Stimulated activated CD4-positive, alpha-beta T cell treated with anti-CD3 and anti-CD28 coated beads, Interleukin-12 subunit alpha, Interleukin-12 subunit beta, amount 100 ng/mL, for 4 hours (primary cell): ENCODE measurements at regions not wholly inside any gene's neighbourhood (a gene's known extent, or its start where the extent isn't known, plus 50 kb on each side); places are given as distances from the start of the nearest gene placed in this dataset.
"Not testable (repeated sequence)": the region's sequence is repeated elsewhere in the genome, so short reads cannot be mapped to it uniquely, and the experiment has no call there.

Experiments
- DNase-seq: peaks from one replicate; pipeline ENCODE4 v3.0.0-alpha.2; 2020

DNA sequence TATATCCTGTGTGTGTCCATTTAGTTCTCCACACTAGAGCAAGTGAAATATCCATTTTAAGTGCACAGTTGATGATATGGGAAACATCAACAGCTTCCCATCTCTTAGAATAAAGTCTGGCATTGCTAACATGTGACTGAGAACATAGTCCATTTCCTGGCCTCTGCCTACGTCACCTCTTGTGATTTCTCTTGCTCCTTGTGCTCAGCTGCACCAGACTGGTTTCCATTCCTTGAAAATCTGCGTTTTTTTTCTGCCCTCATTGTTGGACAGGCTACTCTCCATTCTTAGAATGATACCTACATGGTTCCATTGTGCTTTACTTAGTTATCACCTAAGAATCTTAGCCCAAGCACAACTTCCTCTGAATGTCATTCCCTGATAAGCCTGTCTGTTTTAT, 851.2 kb upstream of the ID2 start:
- no peak for DNase-seq

DNA sequence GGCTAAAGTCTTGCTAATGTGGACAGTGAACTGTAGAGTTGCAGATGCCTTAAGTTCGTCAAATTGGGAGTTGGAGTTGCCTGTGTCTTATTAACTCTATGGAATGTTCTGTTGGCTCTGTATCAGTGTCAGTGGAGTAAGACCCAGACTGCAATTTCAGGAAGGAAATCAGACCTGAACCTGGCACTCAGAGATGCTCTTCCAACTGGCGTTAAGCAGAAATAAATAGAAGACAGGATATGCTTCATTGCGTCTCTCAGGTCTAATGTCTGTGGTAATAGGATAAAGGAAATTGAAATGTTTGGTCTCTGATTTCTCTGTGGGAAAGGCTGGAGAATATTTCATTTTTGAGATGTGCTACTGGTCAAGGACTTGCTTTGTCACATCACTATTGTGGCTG, 846.7 kb upstream of the ID2 start:
- no peak for DNase-seq

- no peak for DNase-seq
Observed at GRCh38 chr2:7835693-7836680, 845.9 kb upstream of the ID2 start.

- no peak for DNase-seq
Observed at GRCh38 chr2:7837237-7837760, 844.6 kb upstream of the ID2 start.

GRCh38 chr2:7838669-7839068, 843.2 kb upstream of the ID2 start:
- DNase-seq = no peak

DNA sequence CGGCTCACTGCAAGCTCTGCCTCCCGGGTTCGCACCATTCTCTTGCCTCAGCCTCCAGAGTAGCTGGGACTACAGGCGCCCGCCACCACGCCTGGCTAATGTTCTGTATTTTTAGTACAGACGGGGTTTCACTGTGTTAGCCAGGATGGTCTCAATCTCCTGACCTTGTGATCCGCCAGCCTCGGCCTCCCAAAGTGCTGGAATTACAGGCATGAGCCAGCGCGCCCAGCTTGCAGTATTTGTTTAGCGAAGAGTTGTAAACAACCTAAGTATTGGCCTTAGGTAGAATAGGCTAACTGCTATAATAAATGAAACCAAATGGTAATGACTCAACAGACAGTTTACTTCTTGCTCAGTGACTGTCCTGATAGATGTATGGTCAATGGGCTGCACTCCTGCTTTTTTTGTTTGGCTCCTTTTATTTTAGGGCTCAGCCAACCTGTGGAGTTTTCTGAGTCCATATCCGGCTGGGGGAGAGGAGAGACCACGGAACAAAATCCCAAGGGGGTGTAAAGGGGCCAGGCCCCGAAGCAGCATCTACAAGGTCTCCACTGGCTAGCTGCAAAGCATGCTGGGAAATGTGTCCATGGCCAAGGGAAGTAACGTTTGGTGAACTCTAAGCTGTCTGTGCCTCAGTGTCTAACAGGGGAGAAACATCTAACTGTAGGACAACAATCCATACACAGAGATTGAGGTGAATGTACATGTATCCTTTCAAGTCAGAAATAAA, 841.0 kb upstream of the ID2 start:
- no peak for DNase-seq

DNA sequence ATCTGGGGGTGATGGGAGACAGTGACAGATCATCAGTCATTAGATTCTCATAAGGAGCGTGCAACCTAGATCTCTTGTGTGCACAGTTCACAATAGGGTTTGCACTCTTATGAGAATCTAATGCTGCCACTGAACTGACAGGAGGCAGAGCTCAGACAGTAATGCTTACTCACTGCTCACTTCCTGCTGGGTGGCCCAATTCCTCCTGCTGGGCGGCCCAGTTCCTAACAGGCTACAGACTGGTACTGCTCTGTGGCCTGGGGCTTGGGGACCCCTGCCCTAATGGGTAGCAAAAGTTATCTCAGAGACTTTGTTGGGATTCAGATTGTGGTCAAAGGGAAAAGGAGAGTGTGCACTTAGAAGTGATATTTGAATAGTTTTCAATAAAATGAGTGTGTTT, 840.1 kb upstream of the ID2 start:
- no peak for DNase-seq

DNA sequence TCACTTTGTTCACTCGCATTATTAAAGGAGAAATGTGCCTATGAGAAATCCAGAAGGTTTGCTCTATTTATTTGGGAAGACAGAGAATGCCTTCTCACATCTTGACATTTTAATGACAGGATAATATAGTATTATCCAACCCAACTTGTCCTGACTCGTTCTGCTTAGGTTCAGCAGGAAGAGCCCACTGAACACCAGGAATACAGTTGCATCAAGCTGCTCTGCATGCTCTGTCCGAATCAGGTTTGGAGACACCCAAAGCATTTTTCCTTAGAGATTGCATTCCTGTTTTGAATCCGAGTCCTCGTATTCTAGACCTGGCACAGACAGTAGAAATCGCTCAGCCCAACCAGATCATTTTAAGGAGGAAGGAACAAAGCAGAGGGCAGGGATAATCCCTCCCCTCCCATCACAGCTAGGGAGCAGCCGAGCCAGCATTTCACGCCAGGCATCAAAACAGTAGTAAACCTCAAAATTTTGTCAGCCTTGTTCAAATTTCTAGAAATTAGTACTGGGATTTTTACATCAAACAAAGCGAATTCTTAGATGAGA, 837.4 kb upstream of the ID2 start:
- no peak for DNase-seq

GRCh38 chr2:7845332-7845731, 836.5 kb upstream of the ID2 start:
- DNase-seq = no peak

DNA sequence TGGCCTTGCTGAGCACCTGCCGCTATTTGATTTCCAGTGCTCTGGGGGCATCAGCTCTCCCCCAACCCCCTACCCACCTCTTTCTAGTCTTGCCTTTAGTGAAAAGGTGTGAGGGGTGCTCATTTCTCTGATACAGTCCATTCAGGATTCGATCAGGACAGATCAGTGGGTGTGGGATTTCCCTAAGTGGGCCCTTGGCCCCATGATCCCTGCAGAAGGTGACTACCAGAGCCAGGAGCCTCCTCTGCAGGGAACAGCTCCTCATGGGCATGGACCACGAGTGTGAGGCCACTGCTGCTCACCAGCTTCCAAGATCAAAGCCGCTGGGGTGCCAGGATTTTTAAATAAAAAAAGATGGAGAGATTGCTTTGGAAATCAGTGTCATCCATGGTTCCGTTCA, 835.2 kb upstream of the ID2 start:
- no peak for DNase-seq

- DNase-seq = no peak
Observed at GRCh38 chr2:7847321-7847720, 834.5 kb upstream of the ID2 start.

DNA sequence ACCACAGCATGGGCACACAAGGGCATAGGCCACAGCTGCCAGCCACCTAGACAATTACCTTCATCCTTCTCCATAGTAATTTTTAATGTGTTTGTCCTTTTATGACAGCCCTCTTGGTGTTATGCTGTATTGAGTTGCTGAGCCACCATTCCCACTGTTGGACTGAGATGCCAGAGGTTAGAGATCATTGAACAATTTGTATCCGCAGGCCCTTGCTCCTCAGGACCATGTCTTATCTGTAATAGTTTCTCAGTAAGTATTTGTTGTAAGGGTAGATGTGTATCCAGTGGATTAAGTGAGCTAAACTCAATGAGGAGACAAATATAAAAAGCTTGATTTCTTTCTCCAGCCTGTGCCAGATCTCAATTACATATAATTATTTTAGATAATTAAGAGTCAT, 832.8 kb upstream of the ID2 start:
- DNase-seq = no peak

DNA sequence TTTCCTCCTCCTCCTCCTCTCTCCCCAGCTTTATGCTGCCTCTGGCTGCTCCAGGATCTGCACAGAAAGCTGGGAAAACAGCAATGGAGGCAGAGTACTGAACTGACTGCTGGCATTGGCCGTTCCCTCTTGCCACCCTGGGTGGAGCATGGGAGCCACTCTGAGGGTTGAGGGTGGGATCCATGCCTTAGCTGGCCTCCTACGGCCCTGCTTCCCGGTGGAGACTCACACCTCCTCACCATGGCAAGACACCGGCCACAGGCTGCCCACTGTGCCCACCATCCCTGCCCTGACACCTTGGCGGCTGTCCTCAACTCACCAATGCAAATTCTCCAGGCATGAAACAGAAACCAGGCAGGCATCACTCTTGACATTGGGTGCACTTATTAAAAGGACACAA, 832.3 kb upstream of the ID2 start:
- no peak for DNase-seq

DNA sequence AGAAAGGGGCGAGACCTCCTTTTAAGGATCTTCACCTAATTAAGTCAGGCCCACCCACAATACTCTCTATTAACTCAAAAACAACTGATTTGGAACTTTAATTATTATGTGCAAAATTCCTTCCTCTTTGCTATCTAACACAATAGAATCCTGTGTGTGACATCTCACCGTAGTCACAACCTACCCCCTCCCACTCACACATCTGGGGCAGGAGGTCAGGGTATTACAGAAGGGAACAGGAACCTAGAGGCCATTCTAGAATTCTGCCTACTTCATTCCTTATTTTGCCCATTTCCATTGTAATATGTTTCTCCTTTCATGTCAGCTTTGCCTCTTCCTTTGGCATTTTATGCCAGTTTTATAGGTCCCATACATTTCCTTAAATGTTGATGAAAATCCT, 829.3 kb upstream of the ID2 start:
- DNase-seq = no peak

DNA sequence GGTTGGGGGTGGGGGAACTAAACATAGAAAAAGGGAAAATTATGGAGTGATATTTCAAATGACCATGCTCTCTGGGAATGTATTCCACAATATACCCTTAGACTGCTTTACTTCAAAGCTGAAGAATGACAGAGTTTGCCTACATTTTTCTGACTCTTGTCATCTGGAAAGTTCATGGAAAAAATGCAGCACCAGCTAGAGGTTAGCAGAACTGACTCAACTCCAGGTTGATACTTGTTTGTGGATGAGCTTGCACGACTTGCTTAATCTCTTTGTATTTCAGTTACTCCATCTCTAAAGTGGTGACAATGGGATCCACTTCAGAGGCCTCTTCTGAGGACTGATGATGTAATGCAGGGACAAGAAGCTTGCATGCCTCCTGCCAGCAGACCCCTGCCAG, 824.0 kb upstream of the ID2 start:
- DNase-seq = no peak

- no peak for DNase-seq
Observed at GRCh38 chr2:7858624-7859023, 823.2 kb upstream of the ID2 start.

DNA sequence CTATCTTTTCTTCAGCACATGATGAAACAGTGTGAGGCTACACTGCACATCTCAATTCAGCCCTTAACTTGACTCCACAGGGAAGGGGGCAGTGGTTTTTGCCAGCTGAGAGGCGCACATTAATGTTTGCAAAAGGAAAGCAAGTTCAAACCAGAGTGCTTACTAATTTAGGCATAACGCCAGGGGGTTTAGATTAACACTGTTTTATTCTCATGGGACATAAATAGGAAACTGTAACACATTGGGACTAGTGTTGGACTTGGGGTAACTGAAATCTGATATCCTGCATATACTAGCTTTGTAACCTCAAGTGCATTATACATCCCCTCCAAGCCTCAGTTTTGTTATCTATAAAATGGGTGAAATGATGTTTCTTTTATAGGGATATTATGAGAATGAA, 821.2 kb upstream of the ID2 start:
- DNase-seq = no peak

- no peak for DNase-seq
Observed at GRCh38 chr2:7861910-7862702, 819.8 kb upstream of the ID2 start.

GRCh38 chr2:7866104-7866503, 815.8 kb upstream of the ID2 start:
- no peak for DNase-seq

DNA sequence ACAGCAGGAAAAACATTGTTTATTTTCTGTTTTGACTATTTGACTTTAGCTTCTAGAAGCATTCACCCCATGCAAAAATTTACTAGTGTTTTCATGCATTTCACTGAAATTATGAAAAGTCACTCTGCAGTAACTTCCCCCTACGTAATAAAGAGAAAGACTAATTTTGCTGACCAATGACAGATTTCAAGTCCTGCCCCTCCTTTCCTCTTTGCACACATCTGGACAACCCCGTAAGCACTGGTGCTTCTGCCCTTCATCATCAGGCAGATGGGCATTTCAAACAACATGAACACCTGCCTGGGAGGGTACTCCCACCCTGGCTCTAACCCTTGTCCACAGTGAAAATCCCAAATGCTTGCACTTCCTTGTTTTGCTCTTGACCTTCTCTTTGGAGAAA, 815.0 kb upstream of the ID2 start:
- no peak for DNase-seq

- no peak for DNase-seq
Observed at GRCh38 chr2:7867867-7868266, 814.0 kb upstream of the ID2 start.

- DNase-seq = no peak
Observed at GRCh38 chr2:7868836-7869235, 813.0 kb upstream of the ID2 start.

DNA sequence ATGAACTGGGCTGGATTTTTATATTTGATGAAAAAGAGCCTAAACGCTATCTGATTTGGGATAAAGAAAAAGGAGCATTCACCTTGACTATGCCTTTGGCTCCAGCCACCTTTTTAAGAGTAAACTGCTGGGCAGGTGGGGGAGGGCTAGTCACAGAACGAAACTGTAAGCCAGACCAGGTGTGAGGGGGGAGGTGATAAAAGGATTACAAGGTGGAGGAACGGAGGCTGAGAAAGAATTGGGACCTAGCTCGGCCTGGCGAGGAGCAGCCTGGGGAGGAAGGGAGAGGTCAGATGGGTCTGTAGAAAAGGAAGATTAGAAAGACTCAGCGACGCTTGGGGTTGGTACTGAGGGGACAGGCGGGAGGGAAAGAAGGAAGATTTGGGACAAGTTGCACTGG, 805.4 kb upstream of the ID2 start:
- not testable (repeated sequence) for DNase-seq
